Upper lobe of left lung (tissue), 6 donors: ENCODE measurements at regions not wholly inside any gene's neighbourhood (a gene's known extent, or its start where the extent isn't known, plus 50 kb on each side); places are given as distances from the start of the nearest gene placed in this dataset.

ENCODE experiments used
- ATAC-seq, 2 donors: fragments of 200-7000 bp; cut with Tn5 transposase; one replicate each; pipeline ENCODE4 v1.9.1; 2022; ENCODE audit warnings: mild to moderate bottlenecking in 2 of 2, moderate library complexity in 2 of 2; ENCODE audit not compliant: low FRiP score in 2 of 2
- DNase-seq, 2 donors: peaks; one replicate each; pipeline ENCODE4 v3.0.0-alpha.2; 2019 to 2020
- H3K27ac ChIP-seq, 4 donors: fragments of 200-600 bp; sonication (generic); one replicate each; pipeline ENCODE4 v1.5.1; 2016 to 2019
- H3K27me3 ChIP-seq, 4 donors: fragments of 200-600 bp; sonication (generic); one replicate each; pipeline ENCODE4 v1.5.1; 2017 to 2019
- H3K36me3 ChIP-seq, 4 donors: fragments of 200-600 bp; sonication (generic); one replicate each; pipeline ENCODE4 v1.5.1; 2016 to 2019
- H3K4me1 ChIP-seq, 4 donors: fragments of 200-600 bp; sonication (generic); one replicate each; pipeline ENCODE4 v1.5.1; 2018 to 2019
- H3K4me3 ChIP-seq, 4 donors: fragments of 200-600 bp; sonication (generic); one replicate each; pipeline ENCODE4 v1.5.1; 2017 to 2019; ENCODE audit warnings: mild to moderate bottlenecking in 2 of 4, moderate library complexity in 1 of 4
- H3K9me3 ChIP-seq, 4 donors: fragments of 200-600 bp; sonication (generic); one replicate each; pipeline ENCODE4 v1.5.1; 2018 to 2019
- EP300 ChIP-seq, 4 donors: sonication (generic); formaldehyde crosslinking; IDR thresholded peaks; one replicate each; pipeline ENCODE4 v1.5.1; 2017; ENCODE audit warnings: antibody characterized with exemption in 4 of 4, control low read depth in 2 of 4
- POLR2A ChIP-seq, 4 donors: fragments of 450-650 bp; IDR thresholded peaks; one replicate each; pipeline ENCODE4 v1.5.1; 2016 to 2017; ENCODE audit warnings: antibody characterized with exemption in 4 of 4, mild to moderate bottlenecking in 2 of 4
- POLR2AphosphoS5 ChIP-seq, 2 donors: sonication (generic); formaldehyde crosslinking; IDR thresholded peaks; one replicate each; pipeline ENCODE4 v1.5.1; 2017; ENCODE audit warnings: antibody characterized with exemption in 2 of 2
- WGBS, 2 donors: methylation state at CpG; one replicate each; pipeline ENCODE4 v1.1.5; 2017 to 2018; 5-methylcytosine and 5-hydroxymethylcytosine counted together
- TF ChIP-seq, protein P1 (sequence below), 6 experiments: fragments of 450-650 bp in 4 of 6; fragments of 200-600 bp in 2 of 6; sonication (generic) in 2 of 6; IDR thresholded peaks; one replicate each; pipeline ENCODE4 v1.5.1; 2016 to 2019; ENCODE audit warnings: antibody characterized with exemption in 6 of 6
- donor health status: DM: no; HTN: no; CAD: no; lungs with moderate emphysema.
- donor health status: DM: no; HTN: yes; CAD: no; lungs with severe emphysema.

DNA sequence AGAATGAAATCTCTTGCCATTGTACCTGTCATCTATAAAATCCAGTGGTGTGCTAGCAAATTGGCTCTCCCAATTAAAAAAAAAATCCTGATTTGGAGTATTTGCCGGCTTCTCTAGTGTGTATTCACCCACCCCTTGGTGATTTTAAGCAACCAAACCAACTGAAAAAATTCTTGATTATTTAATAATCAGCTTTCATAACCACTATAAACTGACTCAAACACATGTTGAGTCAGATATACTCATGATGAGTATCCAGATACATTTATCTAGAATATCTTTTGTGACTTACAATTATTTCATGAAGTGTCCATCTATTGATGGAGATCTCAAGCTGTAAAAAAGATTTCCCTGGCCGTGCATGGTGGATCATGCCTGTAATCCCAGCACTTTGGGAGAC, 205.4 kb downstream of the RASSF9 start:
- DNase-seq: no peak
- H3K4me3 ChIP-seq: no peak overlapping the region
- ATAC-seq: no peak
- 88 to 98% methylated on average over 2 of the region's 2 CpGs for WGBS, 2 donors
- TF ChIP-seq EP300 (IDR thresholded peaks at IDR 0.05) (no peak), POLR2AphosphoS5 (IDR thresholded peaks at IDR 0.05) (no peak), POLR2A (IDR thresholded peaks at IDR 0.05) (no peak)
- TF ChIP-seq, protein P1, sequence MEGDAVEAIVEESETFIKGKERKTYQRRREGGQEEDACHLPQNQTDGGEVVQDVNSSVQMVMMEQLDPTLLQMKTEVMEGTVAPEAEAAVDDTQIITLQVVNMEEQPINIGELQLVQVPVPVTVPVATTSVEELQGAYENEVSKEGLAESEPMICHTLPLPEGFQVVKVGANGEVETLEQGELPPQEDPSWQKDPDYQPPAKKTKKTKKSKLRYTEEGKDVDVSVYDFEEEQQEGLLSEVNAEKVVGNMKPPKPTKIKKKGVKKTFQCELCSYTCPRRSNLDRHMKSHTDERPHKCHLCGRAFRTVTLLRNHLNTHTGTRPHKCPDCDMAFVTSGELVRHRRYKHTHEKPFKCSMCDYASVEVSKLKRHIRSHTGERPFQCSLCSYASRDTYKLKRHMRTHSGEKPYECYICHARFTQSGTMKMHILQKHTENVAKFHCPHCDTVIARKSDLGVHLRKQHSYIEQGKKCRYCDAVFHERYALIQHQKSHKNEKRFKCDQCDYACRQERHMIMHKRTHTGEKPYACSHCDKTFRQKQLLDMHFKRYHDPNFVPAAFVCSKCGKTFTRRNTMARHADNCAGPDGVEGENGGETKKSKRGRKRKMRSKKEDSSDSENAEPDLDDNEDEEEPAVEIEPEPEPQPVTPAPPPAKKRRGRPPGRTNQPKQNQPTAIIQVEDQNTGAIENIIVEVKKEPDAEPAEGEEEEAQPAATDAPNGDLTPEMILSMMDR (IDR thresholded peaks at IDR 0.05): no peak
- no peaks in the 10 kb centered on the region for H3K27me3 ChIP-seq
- H3K27ac ChIP-seq: no peak overlapping the region
- no peaks in the 10 kb centered on the region for H3K4me1 ChIP-seq
- no peaks in the 10 kb centered on the region for H3K36me3 ChIP-seq
- H3K9me3 ChIP-seq: no peaks in the 10 kb centered on the region

DNA sequence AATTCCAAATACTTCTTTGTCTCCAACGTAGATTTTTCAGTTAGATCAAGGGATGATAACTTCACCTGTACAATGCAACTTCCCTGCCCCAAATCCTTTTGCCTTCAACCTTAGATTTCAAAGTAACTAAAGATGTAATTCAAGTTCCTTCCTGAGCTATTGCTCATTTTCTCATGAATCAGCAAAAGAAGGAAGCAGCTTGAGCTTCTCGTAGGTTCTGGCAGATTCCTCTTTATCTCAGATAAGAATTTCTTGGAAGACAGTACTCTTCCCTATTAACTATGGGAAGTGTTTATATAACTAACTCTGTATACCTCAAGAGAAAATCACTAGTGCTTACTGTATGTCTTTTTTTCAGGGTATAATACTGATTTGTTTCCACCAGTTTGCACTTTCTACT, 203.8 kb downstream of the RASSF9 start:
- no peak for ATAC-seq
- no peaks in the 10 kb centered on the region for H3K36me3 ChIP-seq

DNA sequence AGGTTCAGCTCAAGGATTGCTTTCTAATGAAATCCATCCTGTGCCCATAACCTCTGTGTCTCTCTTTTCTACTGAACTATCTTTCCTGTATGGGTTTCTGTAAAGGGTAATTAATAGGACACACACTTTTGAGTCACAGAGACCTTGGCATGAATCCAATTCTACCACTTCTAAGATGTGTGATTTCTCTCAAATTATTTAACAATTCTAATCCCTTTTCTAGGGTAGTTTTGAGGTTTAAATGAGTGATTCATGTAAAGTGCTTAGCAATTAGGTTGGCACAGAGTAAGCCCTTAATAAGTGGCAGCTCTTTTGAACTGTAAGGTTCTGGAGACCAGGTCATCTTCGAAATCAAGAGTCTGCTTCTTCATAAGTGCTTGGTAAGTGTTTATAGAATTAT, 202.7 kb downstream of the RASSF9 start:
- Histone ChIP-seq H3K36me3 (no peaks in the 10 kb centered on the region), H3K4me3 (no peak overlapping the region), H3K27ac (no peak overlapping the region), H3K27me3 (no peaks in the 10 kb centered on the region), H3K9me3 (no peaks in the 10 kb centered on the region), H3K4me1 (no peaks in the 10 kb centered on the region)
- 59 to 71% methylated on average over 1 of the region's 1 CpG for WGBS, 2 donors
- no peak for ATAC-seq
- DNase-seq: no peak
- no peak for TF ChIP-seq POLR2AphosphoS5 (IDR thresholded peaks at IDR 0.05)
- TF ChIP-seq POLR2A (IDR thresholded peaks at IDR 0.05): no peak
- TF ChIP-seq, protein P1 (IDR thresholded peaks at IDR 0.05): no peak
- no peak for TF ChIP-seq EP300 (IDR thresholded peaks at IDR 0.05)

More for the DNA sequence above, 203.8 kb downstream of the RASSF9 start:
- H3K4me1 ChIP-seq: no peaks in the 10 kb centered on the region
- H3K27me3 ChIP-seq: no peaks in the 10 kb centered on the region
- TF ChIP-seq POLR2AphosphoS5 (IDR thresholded peaks at IDR 0.05) (no peak), EP300 (IDR thresholded peaks at IDR 0.05) (no peak), POLR2A (IDR thresholded peaks at IDR 0.05) (no peak)
- TF ChIP-seq, protein P1 (IDR thresholded peaks at IDR 0.05): no peak
- no peak overlapping the region for H3K4me3 ChIP-seq
- no peak for DNase-seq
- no peak overlapping the region for H3K27ac ChIP-seq
- H3K9me3 ChIP-seq: no peaks in the 10 kb centered on the region
- WGBS, 2 donors: 16 to 24% methylated on average over 2 of the region's 2 CpGs

DNA sequence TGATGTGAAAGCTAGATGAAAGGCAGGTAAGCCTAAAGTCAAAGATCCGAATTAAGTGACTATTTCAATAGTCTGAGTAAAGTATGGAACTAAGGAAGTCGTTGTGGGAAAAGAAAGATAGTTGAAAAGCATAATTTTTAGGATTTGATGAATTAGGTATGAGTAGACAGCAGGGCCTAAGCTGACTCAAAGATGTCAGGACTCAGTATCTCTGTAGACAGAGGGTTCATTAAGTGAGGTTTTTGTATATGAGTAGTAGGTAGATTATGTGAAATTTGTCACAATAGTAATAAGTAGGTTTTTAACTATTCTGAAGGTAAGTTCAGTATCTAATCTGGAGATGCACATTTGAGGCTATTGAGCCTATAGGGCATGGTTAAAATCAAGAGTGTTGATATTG, 196.4 kb downstream of the RASSF9 start:
- ATAC-seq (no peak), DNase-seq (no peak)
- Histone ChIP-seq H3K27me3 (no peaks in the 10 kb centered on the region), H3K9me3 (no peaks in the 10 kb centered on the region), H3K4me3 (no peak overlapping the region), H3K36me3 (no peaks in the 10 kb centered on the region), H3K27ac (no peak overlapping the region), H3K4me1 (no peaks in the 10 kb centered on the region)
- TF ChIP-seq POLR2A (IDR thresholded peaks at IDR 0.05) (no peak), POLR2AphosphoS5 (IDR thresholded peaks at IDR 0.05) (no peak), EP300 (IDR thresholded peaks at IDR 0.05) (no peak)
- TF ChIP-seq, protein P1 (IDR thresholded peaks at IDR 0.05): no peak
- 80 to 82% methylated on average over 2 of the region's 2 CpGs for WGBS, 2 donors

DNA sequence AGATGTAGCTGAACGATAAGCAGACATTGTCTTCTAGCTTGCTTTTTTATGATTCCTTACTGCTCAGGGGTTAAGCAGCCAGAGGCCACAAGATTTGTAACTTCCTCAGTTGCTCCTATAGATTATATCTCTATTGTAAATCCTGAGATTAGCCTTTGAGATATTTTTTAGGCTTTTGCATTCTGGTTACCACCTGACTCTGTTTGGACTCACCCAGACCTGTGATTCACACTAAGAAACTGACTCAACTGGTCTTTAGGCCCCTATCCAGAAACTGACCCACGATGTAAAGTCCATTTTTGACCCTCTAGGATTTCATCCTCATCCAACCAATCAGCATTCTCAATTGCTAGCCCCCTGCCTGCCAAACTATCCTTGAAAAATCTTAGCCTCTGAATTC, 194.4 kb downstream of the RASSF9 start:
- Histone ChIP-seq H3K4me1 (no peaks in the 10 kb centered on the region), H3K36me3 (no peaks in the 10 kb centered on the region), H3K9me3 (no peaks in the 10 kb centered on the region), H3K27ac (no peak overlapping the region), H3K4me3 (no peak overlapping the region), H3K27me3 (no peaks in the 10 kb centered on the region)
- DNase-seq: no peak
- no peak for ATAC-seq
- 72 to 86% methylated on average over 2 of the region's 2 CpGs for WGBS, 2 donors
- no peak for TF ChIP-seq POLR2AphosphoS5 (IDR thresholded peaks at IDR 0.05)
- TF ChIP-seq, protein P1 (IDR thresholded peaks at IDR 0.05): no peak
